OCI-LY3 (cell line): ENCODE measurements at regions not wholly inside any gene's neighbourhood (a gene's known extent, or its start where the extent isn't known, plus 50 kb on each side); places are given as distances from the start of the nearest gene placed in this dataset.
"Not testable (repeated sequence)": the region's sequence is repeated elsewhere in the genome, so short reads cannot be mapped to it uniquely, and the experiment has no call there.

ENCODE experiments used
- H2AFZ ChIP-seq: fragments of 200-600, 300-600 bp; shearing (Covaris generic); 2 replicates; pipeline ENCODE4 v1.6.0; 2014; ENCODE audit warnings: antibody characterized with exemption, low read depth, low read length
- H3K27ac ChIP-seq: fragments of 200-600, 300-600 bp; sonication (generic); 2 replicates; pipeline ENCODE4 v1.5.1; 2014; ENCODE audit warnings: mild to moderate bottlenecking, low read length, moderate library complexity, mixed read lengths
- H3K27me3 ChIP-seq: fragments of 200-600, 300-600 bp; sonication (generic); 2 replicates; pipeline ENCODE4 v1.6.1; 2014; ENCODE audit warnings: low read depth, low read length, mixed read lengths
- H3K36me3 ChIP-seq: fragments of 200-600, 300-600 bp; sonication (generic); replicated peaks from 2 replicates; pipeline ENCODE3; 2014; ENCODE audit warnings: low read depth, low read length, mixed read lengths
- H3K4me1 ChIP-seq: fragments of 300-600, 200-600 bp; sonication (generic); 2 replicates; pipeline ENCODE4 v1.6.1; 2014; ENCODE audit warnings: low read length, mixed read lengths
- H3K4me2 ChIP-seq: fragments of 200-600, 300-600 bp; sonication (generic); 2 replicates; pipeline ENCODE4 v1.6.1; 2014; ENCODE audit warnings: low read length, mixed read lengths
- H3K4me3 ChIP-seq: fragments of 300-600, 200-600 bp; sonication (generic); 2 replicates; pipeline ENCODE4 v1.5.1; 2014; ENCODE audit warnings: antibody characterized with exemption, mild to moderate bottlenecking, low read length, moderate library complexity
- H3K79me2 ChIP-seq: fragments of 300-600, 200-600 bp; shearing (Covaris generic); 2 replicates; pipeline ENCODE4 v1.6.1; 2014; ENCODE audit warnings: mild to moderate bottlenecking, low read length, mixed read lengths
- H3K9ac ChIP-seq: fragments of 300-600, 200-600 bp; shearing (Covaris generic); 2 replicates; pipeline ENCODE4 v1.6.0; 2014; ENCODE audit warnings: mild to moderate bottlenecking, low read length, moderate library complexity
- H3K9me3 ChIP-seq: fragments of 200-600, 300-600 bp; shearing (Covaris generic); 2 replicates; pipeline ENCODE4 v1.6.1; 2014; ENCODE audit warnings: low read length, mixed read lengths; ENCODE audit not compliant: insufficient read depth
- H4K20me1 ChIP-seq: fragments of 200-600, 300-600 bp; sonication (generic); 2 replicates; pipeline ENCODE4 v1.6.1; 2016; ENCODE audit warnings: low read length, mixed read lengths; ENCODE audit not compliant: insufficient read depth
- CTCF ChIP-seq: fragments of 200-600, 300-600 bp; sonication (generic); IDR thresholded peaks from 2 replicates; pipeline ENCODE4 v1.5.1; 2014; ENCODE audit warnings: antibody characterized with exemption, low read length, low read depth
- EZH2phosphoT487 ChIP-seq: fragments of 200-600 bp; shearing (Covaris generic); IDR thresholded peaks from 2 replicates; pipeline ENCODE4 v1.6.1; 2018; ENCODE audit warnings: antibody characterized with exemption, mixed run types, low read depth

- Histone ChIP-seq H3K36me3 (no peaks in the 10 kb centered on the region), H3K27me3 (no peaks in the 10 kb centered on the region), H4K20me1 (no peaks in the 10 kb centered on the region), H3K79me2 (no peaks in the 10 kb centered on the region), H3K9ac (no peak overlapping the region), H3K4me2 (no peak overlapping the region), H3K9me3 (no peaks in the 10 kb centered on the region), H3K27ac (no peak overlapping the region), H3K4me1 (no peaks in the 10 kb centered on the region), H2AFZ (no peak overlapping the region), H3K4me3 (no peak overlapping the region)
- TF ChIP-seq EZH2phosphoT487 = no peak
- no peak for TF ChIP-seq CTCF
Observed at GRCh38 chr10:30151581-30152389, 92.4 kb upstream of the JCAD start.

- no peaks in the 10 kb centered on the region for H3K27me3 ChIP-seq
- H4K20me1 ChIP-seq = no peaks in the 10 kb centered on the region
- H3K36me3 ChIP-seq = no peaks in the 10 kb centered on the region
- no peak overlapping the region for H3K4me2 ChIP-seq
- H3K4me1 ChIP-seq = no peaks in the 10 kb centered on the region
- no peak overlapping the region for H3K4me3 ChIP-seq
- H3K9ac ChIP-seq = no peak overlapping the region
- no peak overlapping the region for H3K27ac ChIP-seq
- TF ChIP-seq CTCF = no peak
- TF ChIP-seq EZH2phosphoT487 = no peak
- no peaks in the 10 kb centered on the region for H3K79me2 ChIP-seq
- no peak overlapping the region for H2AFZ ChIP-seq
- no peaks in the 10 kb centered on the region for H3K9me3 ChIP-seq
Observed at GRCh38 chr10:30141423-30141822, 82.0 kb upstream of the JCAD start.

GRCh38 chr10:30134171-30134945 is 75.0 kb upstream of the JCAD start:
- no peak overlapping the region for H3K27ac ChIP-seq
- no peaks in the 10 kb centered on the region for H3K27me3 ChIP-seq
- H3K4me1 ChIP-seq = no peaks in the 10 kb centered on the region
- H3K9me3 ChIP-seq = no peaks in the 10 kb centered on the region
- no peaks in the 10 kb centered on the region for H3K36me3 ChIP-seq
- no peak overlapping the region for H3K4me2 ChIP-seq
- H4K20me1 ChIP-seq = no peaks in the 10 kb centered on the region
- no peak overlapping the region for H3K9ac ChIP-seq
- no peak overlapping the region for H3K4me3 ChIP-seq
- TF ChIP-seq CTCF (no peak), EZH2phosphoT487 (no peak)
- H2AFZ ChIP-seq = no peak overlapping the region
- no peaks in the 10 kb centered on the region for H3K79me2 ChIP-seq

GRCh38 chr10:30133198-30133597 is 73.8 kb upstream of the JCAD start:
- H3K4me3 ChIP-seq = no peak overlapping the region
- no peak overlapping the region for H2AFZ ChIP-seq
- H3K4me2 ChIP-seq = no peak overlapping the region
- TF ChIP-seq CTCF = no peak
- TF ChIP-seq EZH2phosphoT487 = no peak
- no peaks in the 10 kb centered on the region for H3K4me1 ChIP-seq
- no peaks in the 10 kb centered on the region for H3K36me3 ChIP-seq
- H3K9ac ChIP-seq = no peak overlapping the region
- H3K27ac ChIP-seq = no peak overlapping the region
- H3K27me3 ChIP-seq = no peaks in the 10 kb centered on the region
- no peaks in the 10 kb centered on the region for H3K9me3 ChIP-seq
- H4K20me1 ChIP-seq = no peaks in the 10 kb centered on the region
- no peaks in the 10 kb centered on the region for H3K79me2 ChIP-seq

- not testable (repeated sequence) for H3K27me3 ChIP-seq, H3K79me2 ChIP-seq
Observed at GRCh38 chr10:30131369-30131768, 72.0 kb upstream of the JCAD start.

GRCh38 chr10:30129326-30129725 is 69.9 kb upstream of the JCAD start:
- not testable (repeated sequence) for H3K27me3 ChIP-seq, H3K27ac ChIP-seq, H3K36me3 ChIP-seq, H3K9me3 ChIP-seq, H3K9ac ChIP-seq, H2AFZ ChIP-seq, H3K4me2 ChIP-seq, H3K4me3 ChIP-seq, H4K20me1 ChIP-seq, H3K4me1 ChIP-seq, H3K79me2 ChIP-seq

More at GRCh38 chr10:30131369-30131768, 72.0 kb upstream of the JCAD start:
- not testable (repeated sequence) for H3K4me1 ChIP-seq, H4K20me1 ChIP-seq, H3K9me3 ChIP-seq, H3K9ac ChIP-seq, H3K36me3 ChIP-seq, H3K27ac ChIP-seq, H2AFZ ChIP-seq, H3K4me2 ChIP-seq, H3K4me3 ChIP-seq
